Pancreas (tissue), 10 donors: ENCODE measurements at regions not wholly inside any gene's neighbourhood (a gene's known extent, or its start where the extent isn't known, plus 50 kb on each side); places are given as distances from the start of the nearest gene placed in this dataset.

Source experiments
- ATAC-seq, 4 donors: fragments of 200-7000 bp; cut with Tn5 transposase; one replicate each; pipeline versions ENCODE4 v1.8.0 to v1.9.1; 2020; ENCODE audit warnings: mild to moderate bottlenecking in 4 of 4, moderate library complexity in 4 of 4
- DNase-seq, 6 donors: peaks; one replicate each; pipeline ENCODE4 v3.0.0-alpha.2; 2020
- FAIRE-seq: peaks from 2 replicates; lab custom pipeline; 2012; peaks lifted over from hg19 to GRCh38; lab: Jason Lieb, UNC
- H3K27ac ChIP-seq, 4 donors: fragments of 200-600 bp; sonication (generic); 1 replicate in 3 of 4; 2 replicates in 1 of 4; pipeline versions ENCODE4 v1.5.0 to v1.8.0; 2020
- H3K27me3 ChIP-seq, 4 donors: fragments of 200-600 bp; one replicate each; pipeline ENCODE4 v1.8.0; 2021
- H3K36me3 ChIP-seq, 3 donors: fragments of 200-600 bp; sonication (generic) in 1 of 3; one replicate each; pipeline versions ENCODE4 v1.5.0 to v1.8.0; 2020 to 2021
- H3K4me1 ChIP-seq, 3 donors: fragments of 200-600 bp; one replicate each; pipeline ENCODE4 v1.8.0; 2021
- H3K4me3 ChIP-seq, 4 donors: fragments of 200-600 bp; sonication (generic) in 2 of 4; one replicate each; pipeline versions ENCODE4 v1.5.0 to v1.8.0; 2020 to 2021
- H3K9me3 ChIP-seq, 4 donors: fragments of 200-600 bp; one replicate each; pipeline ENCODE4 v1.8.0; 2021
- CTCF ChIP-seq, 4 donors: fragments of 200-600 bp; sonication (generic) in 3 of 4; IDR thresholded peaks; one replicate each; pipeline versions ENCODE4 v1.5.0 to v1.8.0; 2021; ENCODE audit warnings: antibody characterized with exemption in 4 of 4
- WGBS, 2 donors: extraction: QIAGEN DNeasy Blood & Tissue Kit; methylation state at CpG; one replicate each; pipeline ENCODE4 v1.1.7; 2013; 5-methylcytosine and 5-hydroxymethylcytosine counted together
- intact Hi-C, 3 donors: fragments of 100-400 bp; cut with DNase I; formaldehyde crosslinking; loops; one replicate each; pipeline versions ENCODE4 v1.11.1 to v1.14.2; 2022
- donor health status: healthy with polysubstance abuse.
- donor health status: DM: no; HTN: no; CAD: no; lungs with moderate emphysema.
- donor health status: DM: no; HTN: no; CAD: no.
- donor health status: control.
- donor health status: control.
- donor health status: Bipolar disorder and iron deficiency.
- donor health status: DM: yes; HTN: yes; CAD: no.
- donor health status: DM: no; HTN: no; CAD: no.
- donor health status: DM: no; HTN: no; CAD: no.
- donor health status: DM: yes; HTN: yes; CAD: no.

- DNase-seq = no peak
- 51 to 63% methylated on average over 4 of the region's 4 CpGs for WGBS, 2 donors
Observed at GRCh38 chr7:24192691-24193090, 91.3 kb upstream of the NPY start.

GRCh38 chr7:24197852-24198251, 86.1 kb upstream of the NPY start:
- FAIRE-seq (no peak), DNase-seq (no peak), ATAC-seq (no peak)
- H3K27ac ChIP-seq = no peak overlapping the region
- H3K9me3 ChIP-seq = no peaks in the 10 kb centered on the region
- intact Hi-C loops = no loop called here
- H3K4me1 ChIP-seq = no peaks in the 10 kb centered on the region
- 52 to 73% methylated on average over 4 of the region's 4 CpGs for WGBS, 2 donors
- no peak overlapping the region for H3K4me3 ChIP-seq
- no peaks in the 10 kb centered on the region for H3K27me3 ChIP-seq
- no peak for TF ChIP-seq CTCF (IDR thresholded peaks at IDR 0.05)
- H3K36me3 ChIP-seq = no peaks in the 10 kb centered on the region

More at GRCh38 chr7:24192691-24193090, 91.3 kb upstream of the NPY start:
- Histone ChIP-seq H3K27ac (no peak overlapping the region), H3K9me3 (no peaks in the 10 kb centered on the region), H3K36me3 (no peaks in the 10 kb centered on the region), H3K4me1 (no peaks in the 10 kb centered on the region), H3K27me3 (no peaks in the 10 kb centered on the region), H3K4me3 (no peak overlapping the region)
- no peak for TF ChIP-seq CTCF (IDR thresholded peaks at IDR 0.05)
- intact Hi-C loops = no loop called here
- ATAC-seq = no peak
- FAIRE-seq = no peak

GRCh38 chr7:24199978-24200377, 84.0 kb upstream of the NPY start:
- Histone ChIP-seq H3K9me3 (no peaks in the 10 kb centered on the region), H3K27me3 (no peaks in the 10 kb centered on the region), H3K4me1 (no peaks in the 10 kb centered on the region), H3K36me3 (no peaks in the 10 kb centered on the region), H3K4me3 (no peak overlapping the region), H3K27ac (no peak overlapping the region)
- 83 to 88% methylated on average over 1 of the region's 1 CpG for WGBS, 2 donors
- TF ChIP-seq CTCF (IDR thresholded peaks at IDR 0.05) = no peak
- ATAC-seq (no peak), DNase-seq (no peak), FAIRE-seq (no peak)
- intact Hi-C loops = no loop called here

- Histone ChIP-seq H3K27ac (no peak overlapping the region), H3K4me3 (no peak overlapping the region), H3K27me3 (no peaks in the 10 kb centered on the region), H3K9me3 (no peaks in the 10 kb centered on the region), H3K36me3 (no peaks in the 10 kb centered on the region), H3K4me1 (no peaks in the 10 kb centered on the region)
- WGBS, 2 donors = 77% methylated on average over 9 of the region's 9 CpGs
- no peak for TF ChIP-seq CTCF (IDR thresholded peaks at IDR 0.05)
- DNase-seq = no peak
- no peak for ATAC-seq
- intact Hi-C loops = no loop called here
- FAIRE-seq = no peak
Observed at GRCh38 chr7:24200407-24200966, 83.5 kb upstream of the NPY start.

GRCh38 chr7:24201226-24201625, 82.8 kb upstream of the NPY start:
- 58 to 63% methylated on average over 4 of the region's 4 CpGs for WGBS, 2 donors
- H3K27ac ChIP-seq = no peak overlapping the region

More at GRCh38 chr7:24201226-24201625, 82.8 kb upstream of the NPY start:
- FAIRE-seq (no peak), DNase-seq (no peak), ATAC-seq (no peak)
- H3K36me3 ChIP-seq = no peaks in the 10 kb centered on the region
- intact Hi-C loops = no loop called here
- no peak overlapping the region for H3K4me3 ChIP-seq
- H3K27me3 ChIP-seq = no peaks in the 10 kb centered on the region
- no peaks in the 10 kb centered on the region for H3K9me3 ChIP-seq
- no peak for TF ChIP-seq CTCF (IDR thresholded peaks at IDR 0.05)
- H3K4me1 ChIP-seq = no peaks in the 10 kb centered on the region
